LHCN-M2 (cell line): ENCODE measurements at regions not wholly inside any gene's neighbourhood (a gene's known extent, or its start where the extent isn't known, plus 50 kb on each side); places are given as distances from the start of the nearest gene placed in this dataset.
"Not testable (repeated sequence)": the region's sequence is repeated elsewhere in the genome, so short reads cannot be mapped to it uniquely, and the experiment has no call there.

Source experiments
- DNase-seq: peaks from one replicate; pipeline ENCODE4 v3.0.0-alpha.2; 2012; ENCODE audit warnings: low read depth

- no peak for DNase-seq
These were observed 960.9 kb downstream of the SOCS6 start for GRCh38 chr18:71249791-71250190.

GRCh38 chr18:71242981-71243380, 954.1 kb downstream of the SOCS6 start:
- DNase-seq: no peak

GRCh38 chr18:71238974-71239624, 950.3 kb downstream of the SOCS6 start:
- no peak for DNase-seq

GRCh38 chr18:71237641-71238040, 948.8 kb downstream of the SOCS6 start:
- DNase-seq: no peak

- DNase-seq: no peak
These were observed 944.3 kb downstream of the SOCS6 start for GRCh38 chr18:71233177-71233576.

GRCh38 chr18:71223486-71223885, 934.6 kb downstream of the SOCS6 start:
- no peak for DNase-seq

GRCh38 chr18:71221405-71221804, 932.6 kb downstream of the SOCS6 start:
- no peak for DNase-seq

GRCh38 chr18:71212739-71213138, 923.9 kb downstream of the SOCS6 start:
- not testable (repeated sequence) for DNase-seq

GRCh38 chr18:71212222-71212621, 923.4 kb downstream of the SOCS6 start:
- no peak for DNase-seq

GRCh38 chr18:71209944-71210343, 921.1 kb downstream of the SOCS6 start:
- DNase-seq: no peak

- no peak for DNase-seq
These were observed 905.6 kb downstream of the SOCS6 start for GRCh38 chr18:71194438-71194837.

- no peak for DNase-seq
These were observed 900.7 kb downstream of the SOCS6 start for GRCh38 chr18:71189581-71189980.

GRCh38 chr18:71168557-71169145, 879.8 kb downstream of the SOCS6 start:
- DNase-seq: no peak

GRCh38 chr18:71136487-71136886, 847.6 kb downstream of the SOCS6 start:
- no peak for DNase-seq

GRCh38 chr18:71134122-71134521, 845.3 kb downstream of the SOCS6 start:
- DNase-seq: no peak

- DNase-seq: no peak
These were observed 843.1 kb downstream of the SOCS6 start for GRCh38 chr18:71131918-71132317.

GRCh38 chr18:71130351-71130750, 841.5 kb downstream of the SOCS6 start:
- no peak for DNase-seq

GRCh38 chr18:71125581-71125980, 836.7 kb downstream of the SOCS6 start:
- DNase-seq: no peak

- DNase-seq: no peak
These were observed 827.7 kb downstream of the SOCS6 start for GRCh38 chr18:71116535-71116934.

- no peak for DNase-seq
These were observed 826.4 kb downstream of the SOCS6 start for GRCh38 chr18:71115261-71115660.

GRCh38 chr18:71114550-71115210, 825.8 kb downstream of the SOCS6 start:
- DNase-seq: no peak

GRCh38 chr18:71107244-71107643, 818.4 kb downstream of the SOCS6 start:
- no peak for DNase-seq

GRCh38 chr18:71106701-71107100, 817.9 kb downstream of the SOCS6 start:
- DNase-seq: no peak
